Stomach (tissue), 4 donors: ENCODE measurements at regions not wholly inside any gene's neighbourhood (a gene's known extent, or its start where the extent isn't known, plus 50 kb on each side); places are given as distances from the start of the nearest gene placed in this dataset.

Experiments used
- CTCF ChIP-seq, 7 experiments: fragments of 450-650 bp in 4 of 7; fragments of 200-600 bp in 3 of 7; sonication (generic) in 3 of 7; IDR thresholded peaks; one replicate each; pipeline ENCODE4 v1.5.1; 2016 to 2019; ENCODE audit warnings: antibody characterized with exemption in 7 of 7, control low read depth in 2 of 7, mild to moderate bottlenecking in 1 of 7
- EP300 ChIP-seq: sonication (generic); formaldehyde crosslinking; IDR thresholded peaks from one replicate; pipeline ENCODE4 v1.6.1; 2017; ENCODE audit warnings: antibody characterized with exemption

GRCh38 chr11:71302534-71302909 is 50.1 kb upstream of the SHANK2 start:
- no peak for TF ChIP-seq CTCF (IDR thresholded peaks at IDR 0.05)
- no peak for TF ChIP-seq EP300
